IMR-90 (cell line): ENCODE measurements at regions not wholly inside any gene's neighbourhood (a gene's known extent, or its start where the extent isn't known, plus 50 kb on each side); places are given as distances from the start of the nearest gene placed in this dataset.

Experiments used
- BHLHE40 ChIP-seq: fragments of 150-350 bp; IDR thresholded peaks from 2 replicates; pipeline ENCODE4 v1.6.1; 2016; ENCODE audit warnings: mild to moderate bottlenecking, low read depth, low read length
- FOS ChIP-seq: fragments of 150-350 bp; IDR thresholded peaks from 2 replicates; pipeline ENCODE4 v1.6.1; 2016; ENCODE audit warnings: low read depth, low read length
- MAFK ChIP-seq: IDR thresholded peaks from 2 replicates; pipeline ENCODE4 v1.6.1; 2012; ENCODE audit warnings: low read depth, low read length, improper control_type of control experiment
- MXI1 ChIP-seq: IDR thresholded peaks from 2 replicates; pipeline ENCODE4 v1.6.1; 2012; ENCODE audit warnings: low read depth, mild to moderate bottlenecking, low read length, moderate library complexity, borderline replicate concordance
- POLR2A ChIP-seq: IDR thresholded peaks from 2 replicates; pipeline ENCODE4 v1.6.1; 2012; ENCODE audit warnings: mild to moderate bottlenecking, low read depth, low read length
- RAD21 ChIP-seq: IDR thresholded peaks from 2 replicates; pipeline ENCODE4 v1.6.1; 2012; ENCODE audit warnings: low read length, improper control_type of control experiment
- RCOR1 ChIP-seq: IDR thresholded peaks from 2 replicates; pipeline ENCODE4 v1.6.1; 2012; ENCODE audit warnings: mild to moderate bottlenecking, low read length, improper control_type of control experiment; ENCODE audit not compliant: insufficient replicate concordance
- RFX5 ChIP-seq: IDR thresholded peaks from 2 replicates; pipeline ENCODE4 v1.8.0; 2012; ENCODE audit warnings: low read depth, mild to moderate bottlenecking, low read length, moderate library complexity
- SMC3 ChIP-seq: fragments of 150-350 bp; IDR thresholded peaks from 2 replicates; pipeline ENCODE4 v1.6.1; 2016; ENCODE audit warnings: low read depth, mild to moderate bottlenecking, antibody characterized with exemption, low read length, moderate library complexity
- TF ChIP-seq, protein P1 (sequence below): conservative IDR thresholded peaks from 2 replicates; pipeline ENCODE4 v1.5.1; 2012; ENCODE audit warnings: mild to moderate bottlenecking, low read depth, low read length, improper control_type of control experiment
- TF ChIP-seq, protein P2 (sequence below): fragments of 150-350 bp; IDR thresholded peaks from 2 replicates; pipeline ENCODE4 v1.6.1; 2017; ENCODE audit warnings: mild to moderate bottlenecking, antibody characterized with exemption, low read length, low read depth

DNA sequence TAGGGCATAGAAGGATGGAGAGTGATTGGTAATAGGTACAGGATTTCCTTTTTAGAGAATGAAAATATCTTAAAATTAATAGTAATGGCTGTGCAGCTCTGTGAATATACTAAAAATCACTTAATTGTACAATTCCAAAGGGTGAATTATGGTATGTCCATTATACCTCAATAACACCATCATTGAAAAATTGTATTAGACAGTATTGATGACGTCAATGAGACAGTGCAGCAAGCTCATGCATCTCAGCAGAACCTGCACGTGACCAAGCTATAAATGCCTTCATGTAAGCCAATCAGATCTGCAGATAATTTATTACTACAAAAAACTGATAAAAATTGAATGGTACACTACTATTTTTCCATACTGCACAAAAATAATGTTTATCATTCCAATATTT, 354.4 kb upstream of the CDH19 start:
- TF ChIP-seq SMC3, result no peak
- no peak for TF ChIP-seq RCOR1
- TF ChIP-seq, protein P1, sequence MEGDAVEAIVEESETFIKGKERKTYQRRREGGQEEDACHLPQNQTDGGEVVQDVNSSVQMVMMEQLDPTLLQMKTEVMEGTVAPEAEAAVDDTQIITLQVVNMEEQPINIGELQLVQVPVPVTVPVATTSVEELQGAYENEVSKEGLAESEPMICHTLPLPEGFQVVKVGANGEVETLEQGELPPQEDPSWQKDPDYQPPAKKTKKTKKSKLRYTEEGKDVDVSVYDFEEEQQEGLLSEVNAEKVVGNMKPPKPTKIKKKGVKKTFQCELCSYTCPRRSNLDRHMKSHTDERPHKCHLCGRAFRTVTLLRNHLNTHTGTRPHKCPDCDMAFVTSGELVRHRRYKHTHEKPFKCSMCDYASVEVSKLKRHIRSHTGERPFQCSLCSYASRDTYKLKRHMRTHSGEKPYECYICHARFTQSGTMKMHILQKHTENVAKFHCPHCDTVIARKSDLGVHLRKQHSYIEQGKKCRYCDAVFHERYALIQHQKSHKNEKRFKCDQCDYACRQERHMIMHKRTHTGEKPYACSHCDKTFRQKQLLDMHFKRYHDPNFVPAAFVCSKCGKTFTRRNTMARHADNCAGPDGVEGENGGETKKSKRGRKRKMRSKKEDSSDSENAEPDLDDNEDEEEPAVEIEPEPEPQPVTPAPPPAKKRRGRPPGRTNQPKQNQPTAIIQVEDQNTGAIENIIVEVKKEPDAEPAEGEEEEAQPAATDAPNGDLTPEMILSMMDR, result no peak
- TF ChIP-seq POLR2A, result no peak
- no peak for TF ChIP-seq MXI1
- TF ChIP-seq, protein P2, sequence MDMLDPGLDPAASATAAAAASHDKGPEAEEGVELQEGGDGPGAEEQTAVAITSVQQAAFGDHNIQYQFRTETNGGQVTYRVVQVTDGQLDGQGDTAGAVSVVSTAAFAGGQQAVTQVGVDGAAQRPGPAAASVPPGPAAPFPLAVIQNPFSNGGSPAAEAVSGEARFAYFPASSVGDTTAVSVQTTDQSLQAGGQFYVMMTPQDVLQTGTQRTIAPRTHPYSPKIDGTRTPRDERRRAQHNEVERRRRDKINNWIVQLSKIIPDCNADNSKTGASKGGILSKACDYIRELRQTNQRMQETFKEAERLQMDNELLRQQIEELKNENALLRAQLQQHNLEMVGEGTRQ, result no peak
- TF ChIP-seq BHLHE40, result no peak
- no peak for TF ChIP-seq RFX5
- TF ChIP-seq RAD21, result no peak
- TF ChIP-seq FOS, result no peak
- no peak for TF ChIP-seq MAFK
